EL (cell line): ENCODE measurements at regions not wholly inside any gene's neighbourhood (a gene's known extent, or its start where the extent isn't known, plus 50 kb on each side); places are given as distances from the start of the nearest gene placed in this dataset.
A peak's percentile ranks its signal among the peaks of the same experiment; 100 is the strongest.

Source experiments
- DNase-seq: peaks from one replicate; pipeline ENCODE4 v3.0.0-alpha.2; 2016

- no peak for DNase-seq
Observed at GRCh38 chr2:241924069-241924908, 54.8 kb downstream of the RTP5 start.

- no peak for DNase-seq
Observed at GRCh38 chr2:241924909-241925250, 55.4 kb downstream of the RTP5 start.

GRCh38 chr2:241925277-241925676, 55.7 kb downstream of the RTP5 start:
- no peak for DNase-seq

GRCh38 chr2:241925821-241926441, 56.4 kb downstream of the RTP5 start:
- no peak for DNase-seq

GRCh38 chr2:241926541-241927311, 57.2 kb downstream of the RTP5 start:
- DNase-seq, result no peak

DNA sequence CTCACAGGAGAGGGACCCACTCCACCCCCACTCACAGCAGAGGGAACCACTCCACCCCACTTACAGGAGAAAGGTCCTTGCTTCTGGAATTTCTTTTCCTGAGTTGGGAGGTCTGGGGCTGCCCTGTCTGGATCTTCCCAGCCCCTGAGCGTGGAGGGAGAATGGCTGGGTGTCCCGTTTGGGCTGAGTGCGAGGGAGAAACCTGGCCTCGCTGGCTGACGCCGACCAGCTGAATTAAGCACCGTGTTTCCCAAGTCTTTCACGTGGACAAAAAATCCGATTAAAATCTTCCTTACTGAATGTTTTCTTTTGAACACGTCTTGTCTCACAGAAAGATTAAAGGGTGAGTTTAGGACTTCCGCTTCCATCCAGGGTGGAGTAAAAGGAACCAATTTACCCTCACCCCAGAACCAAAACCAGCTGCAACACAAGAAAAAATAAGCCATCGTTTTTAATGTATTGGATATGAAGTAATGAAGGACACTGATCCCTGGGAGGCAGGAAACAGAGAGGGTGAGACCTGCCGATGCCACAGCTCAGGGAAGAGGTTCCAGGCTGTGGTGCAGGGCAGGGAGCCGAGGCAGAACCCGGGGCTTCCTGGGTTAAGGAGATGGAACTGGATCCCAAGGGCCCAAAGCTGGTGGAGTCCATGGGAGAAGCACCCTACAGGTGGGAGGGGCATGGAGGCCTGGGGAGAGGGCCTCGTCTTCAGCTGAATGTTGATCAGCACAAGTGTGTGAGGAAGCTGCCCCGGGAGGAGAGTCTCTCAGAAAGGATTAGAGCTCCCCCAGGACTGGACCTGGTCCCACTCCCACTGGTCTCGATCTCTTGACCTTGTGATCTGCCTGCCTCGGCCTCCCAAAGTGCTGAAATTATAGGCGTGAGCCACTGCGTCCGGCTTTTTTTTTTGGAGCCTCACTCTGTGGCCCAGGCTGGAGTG, 60.3 kb downstream of the RTP5 start:
- no peak for DNase-seq

DNA sequence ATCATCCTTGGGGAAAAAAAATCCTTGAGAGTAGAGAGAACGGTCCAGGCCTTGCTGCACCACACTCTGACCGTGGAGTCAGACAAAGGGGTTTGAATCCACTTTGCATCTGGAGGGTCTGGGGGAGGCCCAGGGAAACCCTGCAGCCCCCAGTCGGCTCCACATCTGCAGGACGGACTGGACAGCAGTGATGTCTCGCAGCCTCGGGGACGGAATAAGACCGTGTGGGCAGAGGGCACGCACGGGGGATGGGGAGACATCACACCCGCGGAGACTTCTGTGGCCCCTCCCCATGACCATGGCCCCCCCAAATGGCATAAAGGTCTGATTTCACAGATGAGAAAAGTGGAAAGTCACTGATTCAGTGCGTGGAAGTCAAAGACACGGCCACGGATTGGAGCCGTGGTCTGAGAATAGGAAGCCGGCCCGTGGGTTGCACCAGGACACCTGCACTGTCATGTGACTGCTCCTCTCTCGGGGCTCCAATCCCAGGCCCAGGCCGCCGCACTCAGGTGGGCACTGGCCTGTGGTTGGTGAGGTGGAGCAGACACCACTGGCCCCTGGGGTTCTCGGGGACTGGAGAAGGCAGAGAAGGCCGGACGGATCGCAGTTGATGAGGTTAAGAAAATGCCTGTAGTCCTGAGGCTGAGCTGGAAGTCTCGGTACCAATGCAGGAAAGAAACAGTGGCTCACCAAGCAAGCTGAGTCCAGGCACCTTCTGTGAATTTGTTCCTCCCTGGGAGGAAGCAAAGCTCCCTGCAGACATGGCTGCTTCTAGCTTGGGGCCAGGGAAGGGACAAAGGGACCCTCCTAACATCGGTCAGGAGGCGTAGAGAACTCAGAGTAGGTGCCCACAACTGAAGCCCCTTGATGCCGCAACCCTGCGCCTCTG, 61.8 kb downstream of the RTP5 start:
- no peak for DNase-seq

DNA sequence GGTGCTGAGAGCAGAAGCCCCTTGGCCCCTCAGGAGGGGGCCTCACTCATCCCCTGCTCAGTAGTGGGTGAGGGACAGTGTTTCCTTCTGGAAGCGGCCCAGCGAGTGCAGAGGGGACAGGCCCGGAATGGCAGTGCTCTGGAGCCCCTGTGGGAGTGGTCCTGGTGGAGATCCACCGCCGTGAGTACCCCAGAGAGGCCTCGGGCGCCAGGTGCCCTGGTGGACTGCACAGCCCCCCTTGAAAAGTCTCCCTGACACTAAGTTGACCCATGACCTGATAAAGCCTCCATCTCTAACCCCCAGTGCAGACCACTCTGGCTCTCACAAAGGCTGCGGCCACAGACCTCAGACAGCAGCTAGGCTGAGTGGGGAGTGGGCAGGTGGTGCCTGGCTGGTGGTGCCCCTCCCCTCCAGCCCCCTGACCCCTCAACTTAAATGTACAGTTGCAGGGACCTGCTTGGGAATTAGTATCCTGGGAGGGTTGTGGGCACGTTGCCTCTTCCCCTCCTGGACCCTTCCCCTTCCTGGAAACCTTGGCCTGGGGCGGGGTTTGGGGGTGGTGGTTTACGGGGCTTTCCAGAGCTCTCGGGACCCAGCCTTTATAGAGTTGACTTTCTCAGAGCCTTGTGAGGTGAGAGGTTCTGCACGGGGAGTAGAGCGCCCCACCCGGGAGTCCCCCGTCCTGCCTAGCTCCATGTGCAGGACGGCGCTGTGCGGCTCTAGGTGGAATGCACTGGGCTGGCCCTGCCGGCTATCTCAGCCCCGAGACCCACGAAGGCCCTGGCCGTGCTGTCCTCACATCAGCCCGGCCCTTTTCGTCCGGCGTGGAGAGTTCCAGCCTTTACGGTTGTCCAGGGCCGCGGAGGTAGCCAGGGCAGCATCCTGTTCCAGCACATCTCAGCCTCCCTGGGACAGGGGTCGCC, 62.7 kb downstream of the RTP5 start:
- no peak for DNase-seq

GRCh38 chr2:241932899-241933178, 63.3 kb downstream of the RTP5 start:
- DNase-seq, result peak; percentile 18

DNA sequence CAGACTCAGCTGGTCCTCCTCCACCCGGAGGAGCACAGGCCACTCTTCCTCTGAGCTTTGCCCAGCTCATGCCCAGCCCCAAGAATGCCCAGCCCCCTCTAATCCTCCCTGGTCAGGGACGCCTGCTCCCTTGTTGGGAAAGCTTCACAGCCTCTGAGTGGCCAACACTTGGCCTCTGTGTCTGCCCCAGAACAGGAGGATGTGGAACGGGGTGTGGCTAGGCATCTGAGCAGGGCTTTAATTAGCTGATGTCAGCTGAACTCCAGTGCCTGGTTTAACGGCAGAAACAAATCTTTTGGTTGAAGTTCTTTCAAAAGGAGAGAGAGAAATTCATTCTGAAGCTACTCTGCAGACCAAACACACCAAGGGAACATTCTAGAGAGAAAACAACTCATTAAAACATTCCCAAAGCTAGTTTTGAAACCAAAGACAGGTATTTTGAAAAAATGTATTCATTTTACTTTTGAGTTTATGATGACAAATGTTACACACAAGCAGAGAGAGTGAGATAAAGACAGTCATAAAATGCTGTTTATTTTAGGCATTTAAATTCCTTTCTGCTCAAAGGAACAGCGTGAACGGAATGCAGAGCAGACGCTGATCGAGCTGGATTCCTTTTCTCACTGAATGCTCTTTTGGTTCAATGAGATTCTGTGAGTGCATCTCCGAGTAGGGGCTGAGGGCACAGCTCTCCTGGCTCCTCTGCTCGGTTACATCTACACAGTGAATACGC, 63.8 kb downstream of the RTP5 start:
- DNase-seq, result peak; percentile 55

GRCh38 chr2:241935314-241935713, 65.8 kb downstream of the RTP5 start:
- DNase-seq, result peak; percentile 82

DNA sequence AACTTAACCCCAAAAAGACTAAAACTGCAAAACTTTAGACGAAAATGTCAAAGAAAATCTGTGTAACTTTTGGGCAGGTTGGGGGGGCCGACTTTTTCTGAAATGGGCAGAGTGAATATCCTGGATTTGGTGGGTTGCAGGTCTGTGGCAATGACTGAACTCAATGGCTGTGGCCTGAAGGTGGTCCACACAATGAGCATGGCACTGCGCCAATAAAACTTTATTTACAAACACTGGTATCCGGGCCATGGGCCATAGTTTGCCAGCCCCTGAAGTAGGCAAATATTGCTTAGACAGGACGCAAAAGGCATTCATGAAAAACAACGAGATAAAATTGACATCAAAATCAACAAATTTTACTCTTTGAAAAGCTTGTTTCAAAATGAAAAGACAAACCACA, 66.2 kb downstream of the RTP5 start:
- no peak for DNase-seq

GRCh38 chr2:241936457-241937133, 67.1 kb downstream of the RTP5 start:
- no peak for DNase-seq

DNA sequence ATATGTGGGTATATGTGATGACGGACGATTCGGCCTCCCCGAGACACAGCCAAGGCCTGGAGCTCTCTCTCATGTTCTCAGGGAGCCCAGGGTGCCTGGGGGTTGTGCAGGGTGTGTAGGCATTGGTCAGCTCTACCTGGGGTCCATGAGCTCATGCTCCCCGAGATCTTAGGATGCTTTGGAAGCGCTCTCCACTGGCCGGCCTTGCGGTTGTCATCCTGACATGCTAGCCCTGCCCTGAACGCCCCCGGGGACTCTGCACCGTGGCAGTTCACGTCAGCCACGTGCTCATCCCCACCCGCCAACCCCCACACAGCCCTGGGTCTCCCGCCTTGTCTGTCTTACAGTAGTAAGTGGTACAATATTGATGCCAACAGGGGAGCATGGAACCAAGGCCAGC, 67.8 kb downstream of the RTP5 start:
- no peak for DNase-seq

- DNase-seq, result no peak
Observed at GRCh38 chr2:241939541-241939940, 70.0 kb downstream of the RTP5 start.

GRCh38 chr2:241940329-241940728, 70.8 kb downstream of the RTP5 start:
- DNase-seq, result no peak

DNA sequence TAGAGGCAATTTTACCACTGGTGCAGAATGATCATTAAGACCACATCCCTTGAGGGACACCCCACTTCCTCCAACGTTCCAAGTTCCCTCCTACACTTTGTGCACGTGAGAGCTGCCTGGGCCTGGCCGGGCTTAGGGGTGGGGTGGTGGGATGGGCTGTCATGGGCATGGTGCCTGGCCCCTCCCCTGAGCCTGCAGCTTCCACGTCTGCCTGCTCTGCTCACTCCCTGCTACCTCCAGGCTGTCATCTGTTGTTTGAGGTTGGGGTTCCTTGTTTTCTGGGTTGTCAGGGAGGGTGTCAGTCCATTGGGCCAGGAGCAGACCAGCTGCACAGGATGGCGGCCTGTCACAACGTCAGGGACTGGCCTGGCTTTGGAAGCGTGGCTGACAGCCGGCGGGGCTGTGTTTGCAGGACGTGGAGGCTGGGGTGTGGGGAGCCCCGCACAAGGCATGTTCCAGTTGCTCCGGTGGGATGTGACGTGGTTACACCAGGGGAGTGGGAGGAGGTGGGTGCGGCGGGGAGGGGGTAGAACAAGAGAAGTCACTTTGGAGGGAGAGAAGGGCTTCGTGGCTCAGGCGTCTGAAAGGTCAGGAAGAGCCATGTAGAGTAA, 72.3 kb downstream of the RTP5 start:
- no peak for DNase-seq

GRCh38 chr2:241942416-241943208, 73.1 kb downstream of the RTP5 start:
- no peak for DNase-seq
